ENCODE measurements at regions not wholly inside any gene's neighbourhood (a gene's known extent, or its start where the extent isn't known, plus 50 kb on each side); places are given as distances from the start of the nearest gene placed in this dataset.

- ATAC-seq, result no peak
- Histone ChIP-seq H3K4me3 (no peak overlapping the region), H3K4me1 (no peaks in the 10 kb centered on the region), H3K36me3 (replicated peaks in 1 of 2; ENCODE audit: insufficient read depth in 1 of 2, low read depth in 2 of 2) (no peaks in the 10 kb centered on the region), H3K27me3 (no peaks in the 10 kb centered on the region), H3K27ac (no peak overlapping the region), H3K9me3 (no peaks in the 10 kb centered on the region)
- TF ChIP-seq CTCF (IDR thresholded peaks at IDR 0.05) (no peak), POLR2A (IDR thresholded peaks at IDR 0.05) (no peak)
- intact Hi-C loops (cut with DNase I), result no loop called here
- WGBS, 2 donors, result 75 to 76% methylated on average over 2 of the region's 2 CpGs
- no peak for DNase-seq
Measured at GRCh38 chr12:67042697-67043131, 226.4 kb upstream of the CAND1 start.

- 20 to 25% methylated on average over 1 of the region's 1 CpG for WGBS, 2 donors
- no peak for TF ChIP-seq POLR2A (IDR thresholded peaks at IDR 0.05)
- TF ChIP-seq CTCF (IDR thresholded peaks at IDR 0.05), result no peak
Measured at GRCh38 chr12:67043771-67044170, 225.4 kb upstream of the CAND1 start.

GRCh38 chr12:67045650-67046049, 223.5 kb upstream of the CAND1 start:
- TF ChIP-seq POLR2A (IDR thresholded peaks at IDR 0.05) (no peak), CTCF (IDR thresholded peaks at IDR 0.05) (no peak)
- no peaks in the 10 kb centered on the region for H3K9me3 ChIP-seq
- no peak overlapping the region for H3K27ac ChIP-seq
- no peak overlapping the region for H3K4me3 ChIP-seq
- WGBS, 2 donors, result 84 to 96% methylated on average over 5 of the region's 5 CpGs
- H3K27me3 ChIP-seq, result no peaks in the 10 kb centered on the region
- no peak for ATAC-seq
- no peak for DNase-seq
- intact Hi-C loops (cut with DNase I), result no loop called here
- H3K4me1 ChIP-seq, result no peaks in the 10 kb centered on the region
- H3K36me3 ChIP-seq (replicated peaks in 1 of 2; ENCODE audit: insufficient read depth in 1 of 2, low read depth in 2 of 2), result no peaks in the 10 kb centered on the region

More at GRCh38 chr12:67043771-67044170, 225.4 kb upstream of the CAND1 start:
- H3K9me3 ChIP-seq, result no peaks in the 10 kb centered on the region
- no peaks in the 10 kb centered on the region for H3K27me3 ChIP-seq
- DNase-seq, result no peak
- H3K27ac ChIP-seq, result no peak overlapping the region
- intact Hi-C loops (cut with DNase I), result no loop called here
- no peak for ATAC-seq
- H3K4me1 ChIP-seq, result no peaks in the 10 kb centered on the region
- no peak overlapping the region for H3K4me3 ChIP-seq
- no peaks in the 10 kb centered on the region for H3K36me3 ChIP-seq (replicated peaks in 1 of 2; ENCODE audit: insufficient read depth in 1 of 2, low read depth in 2 of 2)

- TF ChIP-seq CTCF (IDR thresholded peaks at IDR 0.05), result no peak
- no peak for TF ChIP-seq POLR2A (IDR thresholded peaks at IDR 0.05)
- ATAC-seq (no peak), DNase-seq (no peak)
- intact Hi-C loops (cut with DNase I), result no loop called here
- Histone ChIP-seq H3K4me3 (no peak overlapping the region), H3K27me3 (no peaks in the 10 kb centered on the region), H3K27ac (no peak overlapping the region), H3K36me3 (replicated peaks in 1 of 2; ENCODE audit: insufficient read depth in 1 of 2, low read depth in 2 of 2) (no peaks in the 10 kb centered on the region), H3K9me3 (no peaks in the 10 kb centered on the region), H3K4me1 (no peaks in the 10 kb centered on the region)
- 82 to 85% methylated on average over 4 of the region's 4 CpGs for WGBS, 2 donors
Measured at GRCh38 chr12:67046062-67046461, 223.1 kb upstream of the CAND1 start.

GRCh38 chr12:67047634-67048033, 221.5 kb upstream of the CAND1 start:
- Histone ChIP-seq H3K36me3 (replicated peaks in 1 of 2; ENCODE audit: insufficient read depth in 1 of 2, low read depth in 2 of 2) (no peaks in the 10 kb centered on the region), H3K4me3 (no peak overlapping the region), H3K9me3 (no peaks in the 10 kb centered on the region), H3K4me1 (no peaks in the 10 kb centered on the region), H3K27ac (no peak overlapping the region), H3K27me3 (no peaks in the 10 kb centered on the region)
- intact Hi-C loops (cut with DNase I), result no loop called here
- WGBS, 2 donors, result 77 to 85% methylated on average over 2 of the region's 2 CpGs
- ATAC-seq, result no peak
- DNase-seq, result no peak
- TF ChIP-seq CTCF (IDR thresholded peaks at IDR 0.05), result no peak
- TF ChIP-seq POLR2A (IDR thresholded peaks at IDR 0.05), result no peak
